ENCODE measurements at regions not wholly inside any gene's neighbourhood (a gene's known extent, or its start where the extent isn't known, plus 50 kb on each side); places are given as distances from the start of the nearest gene placed in this dataset.

- TF ChIP-seq POLR2A (IDR thresholded peaks at IDR 0.05): no peak
- TF ChIP-seq CTCF (IDR thresholded peaks at IDR 0.05): no peak
Observed at GRCh38 chr6:169367507-169367906, 113.9 kb upstream of the THBS2 start.
